ENCODE measurements at regions not wholly inside any gene's neighbourhood (a gene's known extent, or its start where the extent isn't known, plus 50 kb on each side); places are given as distances from the start of the nearest gene placed in this dataset.

DNA sequence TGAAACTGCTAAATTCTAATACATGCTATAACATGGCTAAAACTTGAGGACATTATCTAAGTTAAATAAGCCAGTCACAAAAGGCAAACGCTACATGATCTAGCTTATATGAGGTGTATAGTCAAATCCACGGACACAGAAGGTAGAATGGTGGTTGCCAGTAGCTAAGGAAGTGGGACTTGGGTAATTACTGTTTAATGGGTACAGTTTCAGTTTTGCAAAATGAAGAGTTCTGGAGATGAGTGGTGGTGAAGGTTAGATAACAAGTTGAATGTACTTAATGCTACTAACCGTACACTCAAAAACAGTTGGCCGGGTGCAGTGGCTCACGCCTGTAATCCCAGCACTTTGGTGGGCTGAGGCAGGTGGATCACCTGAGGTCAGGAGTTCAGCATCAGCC lies 644.5 kb upstream of the DIPK2B start:
- CTCF ChIA-PET = interaction anchor here (0.8 to 1.1 kb wide), 4 partner anchors 42 to 329 kb away, joined by 3 read pairs; no protein-coding TSS in a partner anchor
- Mint-ChIP-seq H3K27ac (no peak overlapping the region), H3K27me3 (no peaks in the 10 kb centered on the region), H3K36me3 (peaks cover 43% of the 10 kb centered on the region), H3K9me3 (no peaks in the 10 kb centered on the region), H3K4me1 (peaks cover 45% of the 10 kb centered on the region), H3K4me3 (no peak overlapping the region)
- no peak for DNase-seq

GRCh38 chrX:45843518-45843917 lies 642.8 kb upstream of the DIPK2B start:
- Mint-ChIP-seq H3K27me3 (no peaks in the 10 kb centered on the region), H3K4me1 (peaks cover 40% of the 10 kb centered on the region), H3K27ac (peak overlapping the region; percentile 16), H3K9me3 (no peaks in the 10 kb centered on the region), H3K36me3 (peaks cover 42% of the 10 kb centered on the region), H3K4me3 (no peak overlapping the region)
- CTCF ChIA-PET = interaction anchor here (0.8 to 2.7 kb wide), 6 partner anchors 12 to 533 kb away, joined by 3 to 15 read pairs (median 8); no protein-coding TSS in a partner anchor
- peak; percentile 33 for DNase-seq

DNA sequence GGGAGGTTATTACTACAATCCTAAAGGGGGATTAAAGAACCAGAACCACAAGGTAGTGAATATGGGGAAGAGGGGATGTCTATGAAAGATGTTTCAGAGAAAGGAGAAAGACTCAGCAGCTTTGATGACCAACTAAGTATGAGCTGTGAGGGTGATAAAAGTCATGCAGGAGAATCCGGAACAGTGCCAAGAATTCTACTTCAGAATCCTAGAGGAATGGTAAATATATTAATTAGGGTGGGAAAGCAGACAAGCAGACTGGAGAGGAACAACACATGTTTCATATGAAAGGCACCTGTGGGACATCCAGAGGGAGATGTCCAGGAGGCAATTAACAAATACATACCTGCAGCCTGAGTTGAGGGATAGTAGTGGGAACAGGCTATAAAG lies 642.2 kb upstream of the DIPK2B start:
- peaks cover 36% of the 10 kb centered on the region for H3K4me1 Mint-ChIP-seq
- H3K27ac Mint-ChIP-seq = peak overlapping the region; percentile 16
- H3K9me3 Mint-ChIP-seq = no peaks in the 10 kb centered on the region
- no peak for DNase-seq
- H3K36me3 Mint-ChIP-seq = peaks cover 38% of the 10 kb centered on the region
- no peaks in the 10 kb centered on the region for H3K27me3 Mint-ChIP-seq
- no peak overlapping the region for H3K4me3 Mint-ChIP-seq
- CTCF ChIA-PET = interaction anchor here (0.8 to 2.7 kb wide), 6 partner anchors 12 to 534 kb away, joined by 3 to 15 read pairs (median 8); no protein-coding TSS in a partner anchor

GRCh38 chrX:45842207-45842925 lies 641.7 kb upstream of the DIPK2B start:
- Mint-ChIP-seq H3K9me3 (no peaks in the 10 kb centered on the region), H3K4me3 (no peak overlapping the region), H3K4me1 (peaks cover 35% of the 10 kb centered on the region), H3K36me3 (peaks cover 36% of the 10 kb centered on the region), H3K27me3 (no peaks in the 10 kb centered on the region), H3K27ac (no peak overlapping the region)
- CTCF ChIA-PET = interaction anchor here (1.0 to 2.7 kb wide), 4 partner anchors 36 to 327 kb away, joined by 3 to 15 read pairs (median 12); no protein-coding TSS in a partner anchor
- no peak for DNase-seq

DNA sequence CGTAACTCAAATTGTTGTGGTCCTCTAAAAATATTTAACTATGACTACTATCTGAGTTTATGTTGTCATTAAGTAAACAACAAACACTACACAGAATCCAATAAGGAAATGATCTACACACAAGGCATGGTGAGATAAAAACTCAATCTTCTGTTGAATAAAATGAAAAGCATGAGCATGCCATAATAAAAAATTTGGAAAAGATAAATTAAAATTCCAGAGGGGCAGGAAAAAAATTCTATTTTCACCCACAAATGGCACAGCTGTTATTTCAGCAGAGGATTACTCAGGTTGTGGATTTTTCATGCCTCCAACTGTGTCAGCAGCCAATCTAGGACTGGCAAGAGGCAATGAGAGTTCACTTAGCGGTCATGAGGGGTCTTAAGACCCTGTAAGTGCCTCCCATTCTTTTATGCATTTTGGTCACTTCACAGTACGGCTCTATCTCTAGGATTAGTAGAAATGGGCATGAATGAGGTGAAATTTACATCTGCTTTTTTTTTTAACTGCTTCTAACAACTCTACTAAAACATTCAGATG lies 639.8 kb upstream of the DIPK2B start:
- Mint-ChIP-seq H3K4me1 (peaks cover 30% of the 10 kb centered on the region), H3K4me3 (no peak overlapping the region), H3K9me3 (no peaks in the 10 kb centered on the region), H3K27me3 (no peaks in the 10 kb centered on the region), H3K27ac (no peak overlapping the region), H3K36me3 (peaks cover 29% of the 10 kb centered on the region)
- CTCF ChIA-PET = interaction anchor here (0.6 to 1.0 kb wide), 2 partner anchors 8 to 546 kb away, joined by 3 to 4 read pairs; no protein-coding TSS in a partner anchor
- no peak for DNase-seq

DNA sequence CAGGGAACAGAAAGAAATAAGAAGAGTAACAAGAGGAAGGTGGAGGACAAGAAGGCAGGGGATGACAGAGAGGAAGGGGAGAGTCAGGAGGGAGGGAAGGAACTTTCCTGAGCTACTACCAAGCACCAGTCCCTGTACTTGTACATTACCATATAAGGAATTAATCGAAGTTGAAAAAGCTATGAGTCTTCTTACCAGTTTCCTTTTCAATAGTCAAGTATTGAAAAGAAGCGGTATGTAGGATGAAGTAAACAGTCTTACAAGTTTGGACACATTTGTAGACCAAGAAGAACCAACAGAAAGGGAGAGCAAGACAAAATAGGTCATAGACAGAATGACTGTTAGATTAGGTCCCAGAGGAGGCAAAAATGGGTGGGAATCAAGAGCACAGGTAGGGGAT lies 629.7 kb upstream of the DIPK2B start:
- peaks cover 30% of the 10 kb centered on the region for H3K36me3 Mint-ChIP-seq
- DNase-seq = no peak
- peaks cover 30% of the 10 kb centered on the region for H3K4me1 Mint-ChIP-seq
- peak overlapping the region; percentile 47 for H3K27ac Mint-ChIP-seq
- H3K27me3 Mint-ChIP-seq = no peaks in the 10 kb centered on the region
- peaks cover 5% of the 10 kb centered on the region for H3K9me3 Mint-ChIP-seq
- H3K4me3 Mint-ChIP-seq = no peak overlapping the region
- CTCF ChIA-PET = interaction anchor here (1.7 kb wide), 1 partner anchor 24 kb away, joined by 4 read pairs; no protein-coding TSS in a partner anchor

GRCh38 chrX:45824471-45824870 lies 623.8 kb upstream of the DIPK2B start:
- H3K27me3 Mint-ChIP-seq = no peaks in the 10 kb centered on the region
- H3K27ac Mint-ChIP-seq = no peak overlapping the region
- H3K4me1 Mint-ChIP-seq = peaks cover 8% of the 10 kb centered on the region
- CTCF ChIA-PET = interaction anchor here (1.4 kb wide), 1 partner anchor 551 kb away, joined by 3 read pairs; no protein-coding TSS in a partner anchor
- H3K4me3 Mint-ChIP-seq = no peak overlapping the region
- H3K9me3 Mint-ChIP-seq = no peaks in the 10 kb centered on the region
- DNase-seq = no peak
- peaks cover 12% of the 10 kb centered on the region for H3K36me3 Mint-ChIP-seq

DNA sequence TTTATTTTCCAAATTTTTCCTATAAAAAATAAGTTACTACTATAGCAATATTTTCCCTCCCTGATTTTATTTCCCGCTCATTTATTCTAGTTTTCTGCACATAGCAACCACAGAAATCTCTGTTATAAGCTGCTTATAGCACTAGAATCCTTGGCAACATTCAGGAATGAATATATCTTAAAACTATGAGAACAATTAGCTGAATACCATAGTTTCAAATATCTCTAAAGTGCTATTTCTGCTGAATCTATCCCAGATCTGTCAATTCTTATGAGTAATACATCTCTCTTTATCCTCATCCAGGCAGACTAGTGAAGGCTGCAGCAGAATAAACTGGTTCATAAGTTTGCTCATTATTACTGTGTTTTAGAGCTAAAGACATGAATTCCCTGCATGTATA lies 622.9 kb upstream of the DIPK2B start:
- peaks cover 6% of the 10 kb centered on the region for H3K4me1 Mint-ChIP-seq
- no peak overlapping the region for H3K27ac Mint-ChIP-seq
- DNase-seq = no peak
- peaks cover 15% of the 10 kb centered on the region for H3K36me3 Mint-ChIP-seq
- no peaks in the 10 kb centered on the region for H3K27me3 Mint-ChIP-seq
- no peak overlapping the region for H3K4me3 Mint-ChIP-seq
- no peaks in the 10 kb centered on the region for H3K9me3 Mint-ChIP-seq
- CTCF ChIA-PET = interaction anchor here (1.4 kb wide), 1 partner anchor 552 kb away, joined by 3 read pairs; no protein-coding TSS in a partner anchor

DNA sequence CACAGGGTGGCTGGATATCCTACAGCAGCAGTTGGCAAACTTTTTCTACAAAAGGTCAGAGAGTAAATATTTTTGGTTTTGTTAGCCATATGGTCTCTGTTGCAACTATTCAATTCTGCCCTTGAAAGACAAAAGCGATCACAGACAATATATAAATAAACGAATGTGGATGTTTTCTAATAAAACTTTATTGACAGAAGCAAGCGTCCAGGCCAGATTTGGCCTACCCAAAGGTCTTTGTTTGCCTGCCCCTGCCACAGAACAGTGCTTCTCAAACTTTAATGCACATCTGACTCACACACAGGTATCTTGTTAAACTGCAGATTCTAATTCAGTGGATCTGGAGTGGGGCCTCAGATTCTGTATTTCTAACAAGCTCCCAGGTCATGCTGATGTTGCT lies 621.4 kb upstream of the DIPK2B start:
- Mint-ChIP-seq H3K27me3 (no peaks in the 10 kb centered on the region), H3K9me3 (no peaks in the 10 kb centered on the region), H3K4me3 (no peak overlapping the region), H3K27ac (no peak overlapping the region), H3K4me1 (peaks cover 4% of the 10 kb centered on the region), H3K36me3 (peaks cover 11% of the 10 kb centered on the region)
- DNase-seq = no peak
- CTCF ChIA-PET = no interaction called here

- no peak for DNase-seq
- H3K9me3 Mint-ChIP-seq = no peaks in the 10 kb centered on the region
- H3K27me3 Mint-ChIP-seq = no peaks in the 10 kb centered on the region
- H3K36me3 Mint-ChIP-seq = peaks cover 16% of the 10 kb centered on the region
- H3K4me3 Mint-ChIP-seq = no peak overlapping the region
- CTCF ChIA-PET = no interaction called here
- H3K27ac Mint-ChIP-seq = no peak overlapping the region
- peaks cover 12% of the 10 kb centered on the region for H3K4me1 Mint-ChIP-seq
These were observed 618.2 kb upstream of the DIPK2B start for GRCh38 chrX:45818913-45819312.

- Mint-ChIP-seq H3K36me3 (peaks cover 32% of the 10 kb centered on the region), H3K4me3 (no peak overlapping the region), H3K27me3 (no peaks in the 10 kb centered on the region), H3K27ac (no peak overlapping the region), H3K9me3 (no peaks in the 10 kb centered on the region), H3K4me1 (peaks cover 32% of the 10 kb centered on the region)
- DNase-seq = no peak
- CTCF ChIA-PET = no interaction called here
These were observed 614.8 kb upstream of the DIPK2B start for GRCh38 chrX:45815441-45815840.

DNA sequence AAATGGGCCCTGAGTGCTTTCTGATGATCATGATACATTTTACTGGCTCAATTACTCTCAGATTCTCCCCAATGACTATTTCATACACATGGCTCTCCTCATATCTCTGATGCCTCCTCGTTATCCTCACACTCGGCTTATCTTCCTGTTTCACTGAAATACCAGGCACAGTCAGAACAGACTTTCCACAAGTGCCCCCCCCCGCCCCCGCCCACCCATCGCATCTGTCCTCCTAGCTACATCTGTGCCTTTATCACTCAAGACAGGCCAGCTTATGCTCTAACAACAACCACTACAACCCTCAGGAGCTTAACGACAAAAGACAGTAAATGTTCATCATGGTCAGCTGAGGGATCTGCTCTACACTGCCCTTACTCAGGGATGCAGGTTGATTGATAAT lies 610.6 kb upstream of the DIPK2B start:
- no peak for DNase-seq
- H3K4me3 Mint-ChIP-seq = no peak overlapping the region
- no peaks in the 10 kb centered on the region for H3K27me3 Mint-ChIP-seq
- no peak overlapping the region for H3K27ac Mint-ChIP-seq
- no peaks in the 10 kb centered on the region for H3K9me3 Mint-ChIP-seq
- CTCF ChIA-PET = interaction anchor here (1.5 kb wide), 1 partner anchor 10 kb away, joined by 5 read pairs; no protein-coding TSS in a partner anchor
- H3K4me1 Mint-ChIP-seq = peaks cover 70% of the 10 kb centered on the region
- H3K36me3 Mint-ChIP-seq = peaks cover 32% of the 10 kb centered on the region

DNA sequence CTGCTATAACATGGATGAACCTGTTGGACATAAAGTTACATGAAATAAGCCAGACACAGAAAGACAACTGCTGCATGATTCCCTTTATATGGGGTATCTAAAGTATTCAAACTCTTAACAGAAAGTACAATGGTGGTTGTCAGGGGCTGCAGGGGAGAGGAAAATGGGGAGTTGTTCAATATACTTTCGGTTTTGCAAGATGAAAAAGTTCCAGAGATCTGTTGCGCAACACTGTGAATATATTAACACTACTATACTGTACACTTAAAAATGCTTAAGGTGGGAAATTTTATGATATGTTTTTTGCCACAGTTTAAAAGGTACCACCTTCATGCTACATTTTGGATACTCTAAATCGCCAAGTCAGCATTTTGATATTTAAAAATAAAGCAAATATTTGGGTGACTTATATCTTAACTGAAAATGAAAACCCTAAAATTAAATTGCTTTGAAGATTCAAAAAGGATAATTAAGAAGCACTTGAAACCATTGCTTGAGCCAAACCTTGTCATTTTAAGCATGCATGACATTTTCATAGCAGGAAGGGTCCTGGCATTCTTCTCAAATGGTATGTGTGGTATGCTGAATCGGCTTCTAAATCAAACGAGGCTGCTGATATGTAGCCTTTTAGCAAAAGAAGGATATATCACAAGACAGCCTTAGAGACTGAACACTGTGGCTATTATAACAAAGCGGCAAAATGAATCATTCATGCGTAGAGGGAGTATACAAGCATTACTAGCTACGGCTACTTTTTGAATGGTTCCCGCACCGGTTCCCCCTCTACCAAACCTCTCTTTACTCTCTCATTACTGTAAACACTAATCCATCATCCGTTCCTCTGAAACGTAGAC lies 607.1 kb upstream of the DIPK2B start:
- peak overlapping the region; percentile 70 for H3K4me3 Mint-ChIP-seq
- H3K36me3 Mint-ChIP-seq = peaks cover 20% of the 10 kb centered on the region
- peak; percentile 25 for DNase-seq
- H3K27me3 Mint-ChIP-seq = no peaks in the 10 kb centered on the region
- peak overlapping the region; percentile 97 for H3K27ac Mint-ChIP-seq
- peaks cover 80% of the 10 kb centered on the region for H3K4me1 Mint-ChIP-seq
- CTCF ChIA-PET = interaction anchor here (2.3 kb wide), 1 partner anchor 35 kb away, joined by 13 read pairs; no protein-coding TSS in a partner anchor
- H3K9me3 Mint-ChIP-seq = no peaks in the 10 kb centered on the region

Measured in activated naive CD4-positive, alpha-beta T cell treated with anti-CD3 and anti-CD28 coated beads, Interleukin-2, amount 10 ng/mL, durations not matched to agents 7 days and 5 days (primary cell).